Mesendoderm (in vitro differentiated cells): ENCODE measurements at regions not wholly inside any gene's neighbourhood (a gene's known extent, or its start where the extent isn't known, plus 50 kb on each side); places are given as distances from the start of the nearest gene placed in this dataset.

Experiments used
- DNase-seq: peaks from one replicate; pipeline ENCODE4 v3.0.0; 2013
- H2AK5ac ChIP-seq: 2 replicates; pipeline ENCODE4 v1.6.1; 2013; ENCODE audit warnings: low read length, inconsistent platforms
- H2BK120ac ChIP-seq: 2 replicates; pipeline ENCODE4 v1.6.1; 2013; ENCODE audit warnings: low read depth, mild to moderate bottlenecking, low read length, moderate library complexity, mixed read lengths
- H2BK15ac ChIP-seq: replicated peaks from 2 replicates; pipeline ENCODE4 v1.6.1; 2013; ENCODE audit warnings: low read depth, mild to moderate bottlenecking, moderate library complexity
- H2BK5ac ChIP-seq: 2 replicates; pipeline ENCODE4 v1.6.1; 2013; ENCODE audit warnings: low read length, inconsistent platforms
- H3K18ac ChIP-seq: 2 replicates; pipeline ENCODE4 v1.6.1; 2013; ENCODE audit warnings: mild to moderate bottlenecking, low read length, mixed read lengths
- H3K23ac ChIP-seq: one replicate; pipeline ENCODE4 v1.6.1; 2013; ENCODE audit warnings: low read length
- H3K27ac ChIP-seq: 2 replicates; pipeline ENCODE4 v1.5.1; 2013; ENCODE audit warnings: low read depth, mild to moderate bottlenecking, inconsistent platforms, low read length, moderate library complexity
- H3K27me3 ChIP-seq: 2 replicates; pipeline ENCODE4 v1.6.1; 2013; ENCODE audit warnings: low read length, control low read depth, mild to moderate bottlenecking, inconsistent platforms; ENCODE audit not compliant: insufficient read depth, poor library complexity
- H3K36me3 ChIP-seq: 2 replicates; pipeline ENCODE4 v1.6.1; 2013; ENCODE audit warnings: low read length, inconsistent platforms; ENCODE audit not compliant: control insufficient read depth, insufficient read depth
- H3K4ac ChIP-seq: one replicate; pipeline ENCODE4 v1.6.1; 2013; ENCODE audit warnings: low read depth, mild to moderate bottlenecking, low read length, moderate library complexity
- H3K4me1 ChIP-seq: 2 replicates; pipeline ENCODE4 v1.6.1; 2013; ENCODE audit warnings: low read depth, low read length, inconsistent platforms; ENCODE audit not compliant: control insufficient read depth
- H3K4me2 ChIP-seq: 2 replicates; pipeline ENCODE4 v1.6.1; 2013; ENCODE audit warnings: low read length
- H3K4me3 ChIP-seq: 2 replicates; pipeline ENCODE4 v1.5.1; 2013; ENCODE audit warnings: mild to moderate bottlenecking, low read length
- H3K56ac ChIP-seq: one replicate; pipeline ENCODE4 v1.6.1; 2013; ENCODE audit warnings: low read length
- H3K79me1 ChIP-seq: 2 replicates; pipeline ENCODE4 v1.6.1; 2013; ENCODE audit warnings: low read length, inconsistent platforms
- H3K79me2 ChIP-seq: 2 replicates; pipeline ENCODE4 v1.6.1; 2013; ENCODE audit warnings: mild to moderate bottlenecking, low read length; ENCODE audit not compliant: control insufficient read depth, insufficient read depth
- H3K9ac ChIP-seq: 2 replicates; pipeline ENCODE4 v1.6.1; 2013; ENCODE audit warnings: low read length, inconsistent platforms
- H4K5ac ChIP-seq: one replicate; pipeline ENCODE4 v1.6.1; 2013; ENCODE audit warnings: low read length
- H4K8ac ChIP-seq: one replicate; pipeline ENCODE4 v1.6.1; 2013; ENCODE audit warnings: low read depth, mild to moderate bottlenecking, control low read depth, low read length, moderate library complexity
- WGBS: extraction: QIAGEN DNeasy Blood & Tissue Kit; methylation state at CpG from one replicate; pipeline ENCODE4 v1.1.7; 2013; ENCODE audit warnings: low lambda C conversion rate, missing lambda C conversion rate; ENCODE audit not compliant: insufficient coverage; ENCODE audit errors: extremely low coverage; 5-methylcytosine and 5-hydroxymethylcytosine counted together

DNA sequence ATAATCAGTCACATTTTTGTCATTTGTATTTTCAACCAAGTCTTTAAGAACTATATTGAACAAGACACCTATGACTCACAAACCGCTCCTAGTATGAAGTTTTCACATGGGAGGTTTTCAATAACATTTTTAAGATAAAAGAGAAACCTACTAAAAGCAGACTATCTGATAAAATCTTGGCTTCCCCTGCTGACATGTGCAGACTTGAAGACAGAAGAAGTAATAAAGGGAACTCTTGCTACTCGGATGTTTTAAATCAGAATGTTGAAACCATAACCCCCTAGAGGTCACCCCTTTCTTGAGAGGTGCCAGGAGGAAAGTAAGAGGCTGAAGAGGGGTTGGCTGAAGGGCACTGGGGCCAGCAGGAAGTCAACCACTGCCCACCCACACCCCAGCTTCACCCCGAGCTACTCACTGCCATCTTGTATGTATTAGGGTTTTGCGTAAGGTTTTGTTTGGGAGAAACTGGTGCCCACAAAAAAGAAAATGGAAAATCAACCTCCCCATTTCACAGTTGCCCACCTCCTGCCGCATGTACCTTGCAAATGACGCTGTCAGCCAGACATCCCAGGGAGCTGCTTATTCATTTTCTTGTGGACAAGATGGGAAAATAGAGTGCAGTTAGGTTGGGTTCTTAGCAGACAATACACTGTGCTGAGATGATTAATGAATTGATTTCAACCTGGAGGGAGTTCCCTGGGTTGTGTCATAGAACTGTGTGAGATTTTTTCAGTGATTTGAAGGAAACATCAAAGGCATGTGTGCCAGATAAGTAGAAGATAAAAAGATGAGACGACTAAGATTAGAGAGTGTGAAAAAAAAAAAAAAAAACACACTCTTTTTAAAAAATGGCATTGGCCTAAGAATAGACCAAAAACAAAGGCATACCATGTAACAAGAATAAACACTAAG is 83.2 kb upstream of the TAB2 start:
- H3K36me3 ChIP-seq: no peaks in the 10 kb centered on the region
- H4K5ac ChIP-seq: no peak overlapping the region
- H3K4me3 ChIP-seq: no peak overlapping the region
- peak overlapping the region; percentile 31 for H3K27ac ChIP-seq
- WGBS: no CpG with 5 or more reads among the region's 7 CpGs
- peak overlapping the region; percentile 81 for H3K18ac ChIP-seq
- no peaks in the 10 kb centered on the region for H3K27me3 ChIP-seq
- no peak overlapping the region for H3K9ac ChIP-seq
- peak; percentile 69 for DNase-seq
- no peak overlapping the region for H2BK120ac ChIP-seq
- H3K79me1 ChIP-seq: no peaks in the 10 kb centered on the region
- peak overlapping the region; percentile 54 for H2BK5ac ChIP-seq
- H3K4ac ChIP-seq: peak overlapping the region; percentile 84
- no peak overlapping the region for H2AK5ac ChIP-seq
- H3K23ac ChIP-seq: no peak overlapping the region
- H3K4me1 ChIP-seq: peaks cover 13% of the 10 kb centered on the region
- no peak overlapping the region for H2BK15ac ChIP-seq
- H3K56ac ChIP-seq: peak overlapping the region; percentile 18
- H4K8ac ChIP-seq: no peak overlapping the region
- no peaks in the 10 kb centered on the region for H3K79me2 ChIP-seq
- H3K4me2 ChIP-seq: no peak overlapping the region

GRCh38 chr6:149235130-149235561 is 82.4 kb upstream of the TAB2 start:
- Histone ChIP-seq H2BK5ac (no peak overlapping the region), H3K36me3 (no peaks in the 10 kb centered on the region), H3K9ac (no peak overlapping the region), H3K79me1 (no peaks in the 10 kb centered on the region), H4K8ac (no peak overlapping the region), H2BK120ac (no peak overlapping the region), H3K18ac (peak overlapping the region; percentile 24), H3K4me3 (no peak overlapping the region), H3K27ac (no peak overlapping the region), H2BK15ac (peak overlapping the region; percentile 61), H3K4me1 (peaks cover 13% of the 10 kb centered on the region), H3K4me2 (no peak overlapping the region), H3K23ac (no peak overlapping the region), H3K56ac (no peak overlapping the region), H3K4ac (no peak overlapping the region), H2AK5ac (no peak overlapping the region), H4K5ac (no peak overlapping the region), H3K27me3 (no peaks in the 10 kb centered on the region), H3K79me2 (no peaks in the 10 kb centered on the region)
- WGBS: no CpG with 5 or more reads among the region's 3 CpGs
- no peak for DNase-seq

GRCh38 chr6:149236589-149236988 is 80.9 kb upstream of the TAB2 start:
- Histone ChIP-seq H3K27ac (no peak overlapping the region), H3K36me3 (no peaks in the 10 kb centered on the region), H3K79me1 (no peaks in the 10 kb centered on the region), H3K4ac (no peak overlapping the region), H2BK5ac (no peak overlapping the region), H3K18ac (no peak overlapping the region), H3K4me1 (peaks cover 13% of the 10 kb centered on the region), H3K56ac (no peak overlapping the region), H3K27me3 (no peaks in the 10 kb centered on the region), H3K4me3 (no peak overlapping the region), H3K79me2 (no peaks in the 10 kb centered on the region), H2BK15ac (no peak overlapping the region), H2BK120ac (no peak overlapping the region), H2AK5ac (no peak overlapping the region), H3K4me2 (no peak overlapping the region), H4K8ac (no peak overlapping the region), H3K23ac (no peak overlapping the region), H4K5ac (no peak overlapping the region), H3K9ac (no peak overlapping the region)
- no peak for DNase-seq

GRCh38 chr6:149237464-149237863 is 80.0 kb upstream of the TAB2 start:
- no peaks in the 10 kb centered on the region for H3K36me3 ChIP-seq
- no peak overlapping the region for H3K4me3 ChIP-seq
- peaks cover 11% of the 10 kb centered on the region for H3K4me1 ChIP-seq
- H4K8ac ChIP-seq: no peak overlapping the region
- H3K18ac ChIP-seq: no peak overlapping the region
- H4K5ac ChIP-seq: no peak overlapping the region
- no peak overlapping the region for H3K56ac ChIP-seq
- no peak overlapping the region for H3K4me2 ChIP-seq
- H3K4ac ChIP-seq: no peak overlapping the region
- no peaks in the 10 kb centered on the region for H3K79me2 ChIP-seq
- no peaks in the 10 kb centered on the region for H3K27me3 ChIP-seq
- H2BK5ac ChIP-seq: no peak overlapping the region
- H3K23ac ChIP-seq: no peak overlapping the region
- H2BK15ac ChIP-seq: no peak overlapping the region
- no peak overlapping the region for H2BK120ac ChIP-seq
- no peak overlapping the region for H3K27ac ChIP-seq
- WGBS: no CpG with 5 or more reads among the region's 6 CpGs
- no peaks in the 10 kb centered on the region for H3K79me1 ChIP-seq
- H3K9ac ChIP-seq: no peak overlapping the region
- no peak overlapping the region for H2AK5ac ChIP-seq
- DNase-seq: no peak

- WGBS: no CpG with 5 or more reads among the region's 6 CpGs
Observed at GRCh38 chr6:149239573-149240209, 77.8 kb upstream of the TAB2 start.

More at GRCh38 chr6:149239573-149240209, 77.8 kb upstream of the TAB2 start:
- Histone ChIP-seq H4K8ac (no peak overlapping the region), H3K9ac (no peak overlapping the region), H3K79me1 (no peaks in the 10 kb centered on the region), H3K4me3 (no peak overlapping the region), H3K18ac (no peak overlapping the region), H4K5ac (no peak overlapping the region), H3K4me2 (no peak overlapping the region), H3K36me3 (no peaks in the 10 kb centered on the region), H2BK15ac (no peak overlapping the region), H2BK120ac (no peak overlapping the region), H3K4me1 (peaks cover 2% of the 10 kb centered on the region), H3K79me2 (no peaks in the 10 kb centered on the region), H3K4ac (no peak overlapping the region), H2AK5ac (no peak overlapping the region), H3K56ac (no peak overlapping the region), H2BK5ac (no peak overlapping the region), H3K23ac (no peak overlapping the region), H3K27me3 (no peaks in the 10 kb centered on the region), H3K27ac (no peak overlapping the region)
- DNase-seq: no peak
